GM18951 (cell line): ENCODE measurements at regions not wholly inside any gene's neighbourhood (a gene's known extent, or its start where the extent isn't known, plus 50 kb on each side); places are given as distances from the start of the nearest gene placed in this dataset.

ENCODE experiments used
- POLR2A ChIP-seq: IDR thresholded peaks from 4 replicates; pipeline ENCODE4 v1.6.1; 2011; ENCODE audit warnings: mild to moderate bottlenecking; ENCODE audit not compliant: insufficient read length, insufficient read depth; ENCODE audit errors: extremely low read depth
- in situ Hi-C: fragments of 300-500 bp; cut with MboI; formaldehyde crosslinking; loops from one replicate; pipeline ENCODE4 v1.12.0; 2022; ENCODE audit warnings: low sequenced_read_pairs, mixed read lengths, inconsistent platforms; ENCODE audit not compliant: unreplicated experiment

- in situ Hi-C loops: no loop called here
- no peak for TF ChIP-seq POLR2A
Observed at GRCh38 chr9:107562798-107563197, 73.2 kb upstream of the KLF4 start.

- no peak for TF ChIP-seq POLR2A
- in situ Hi-C loops: no loop called here
Observed at GRCh38 chr9:107559494-107560086, 70.0 kb upstream of the KLF4 start.

- no peak for TF ChIP-seq POLR2A
- in situ Hi-C loops: no loop called here
Observed at GRCh38 chr9:107557236-107557990, 67.8 kb upstream of the KLF4 start.

GRCh38 chr9:107554636-107555035 is 65.1 kb upstream of the KLF4 start:
- no peak for TF ChIP-seq POLR2A
- in situ Hi-C loops: no loop called here

GRCh38 chr9:107548298-107549142 is 59.0 kb upstream of the KLF4 start:
- TF ChIP-seq POLR2A: no peak
- in situ Hi-C loops: no loop called here

GRCh38 chr9:107547772-107548297 is 58.3 kb upstream of the KLF4 start:
- in situ Hi-C loops: no loop called here
- TF ChIP-seq POLR2A: no peak

GRCh38 chr9:107547303-107547702 is 57.7 kb upstream of the KLF4 start:
- TF ChIP-seq POLR2A: no peak
- in situ Hi-C loops: no loop called here

- in situ Hi-C loops: no loop called here
Observed at GRCh38 chr9:107546859-107547258, 57.3 kb upstream of the KLF4 start.

GRCh38 chr9:107545036-107545435 is 55.5 kb upstream of the KLF4 start:
- TF ChIP-seq POLR2A: no peak
- in situ Hi-C loops: no loop called here

More at GRCh38 chr9:107546859-107547258, 57.3 kb upstream of the KLF4 start:
- TF ChIP-seq POLR2A: no peak

GRCh38 chr9:107542411-107543157 is 53.0 kb upstream of the KLF4 start:
- in situ Hi-C loops: no loop called here
- TF ChIP-seq POLR2A: no peak

GRCh38 chr9:107541523-107541922 is 52.0 kb upstream of the KLF4 start:
- in situ Hi-C loops: no loop called here
- no peak for TF ChIP-seq POLR2A

GRCh38 chr9:107540164-107540561 is 50.6 kb upstream of the KLF4 start:
- TF ChIP-seq POLR2A: no peak

GRCh38 chr9:107539427-107540163 is 50.0 kb upstream of the KLF4 start:
- in situ Hi-C loops: no loop called here
- TF ChIP-seq POLR2A: no peak

More at GRCh38 chr9:107540164-107540561, 50.6 kb upstream of the KLF4 start:
- in situ Hi-C loops: no loop called here
